ENCODE measurements at regions not wholly inside any gene's neighbourhood (a gene's known extent, or its start where the extent isn't known, plus 50 kb on each side); places are given as distances from the start of the nearest gene placed in this dataset.

DNA sequence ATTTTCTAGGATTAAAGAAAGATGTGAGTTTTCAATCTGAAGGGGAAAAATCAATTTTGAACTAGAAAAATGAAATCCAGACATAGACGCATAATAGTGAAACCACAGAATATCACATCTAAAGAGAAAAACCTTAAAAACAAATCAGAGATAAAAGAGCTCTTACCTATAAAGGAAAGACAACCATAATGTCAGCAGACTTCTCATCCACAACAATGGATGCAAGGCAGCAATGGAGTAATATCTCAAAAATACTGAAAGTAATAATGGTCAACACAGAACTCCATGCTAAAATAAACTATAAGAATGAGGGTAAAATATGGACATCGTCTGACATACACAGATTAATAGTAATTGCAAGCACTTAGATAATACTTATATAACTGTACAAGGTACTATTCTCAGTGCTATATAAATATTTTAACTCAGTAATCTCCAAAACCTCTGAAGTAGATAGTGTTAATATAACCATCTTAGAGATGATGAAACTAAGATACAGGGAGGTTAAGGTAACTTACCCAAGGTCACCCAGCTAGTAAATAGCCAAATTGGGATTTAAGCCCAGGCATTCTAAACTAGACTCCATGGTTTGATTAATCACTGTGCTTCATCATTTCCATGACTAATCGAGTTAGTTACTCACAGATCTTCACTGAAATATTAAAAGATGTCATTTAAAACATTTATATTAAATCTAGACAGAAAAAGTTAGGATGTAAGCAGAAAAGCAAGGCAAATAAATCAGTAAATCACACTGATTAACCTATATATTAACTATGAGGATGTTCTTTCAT, 89.4 kb upstream of the SPTBN1 start:
- peaks cover 4% of the 10 kb centered on the region for H3K4me1 Mint-ChIP-seq (ENCODE audit: low read depth, unreplicated experiment)
- H3K9me3 Mint-ChIP-seq (ENCODE audit: unreplicated experiment): peaks cover 8% of the 10 kb centered on the region
- Histone ChIP-seq H3K9ac (ENCODE audit: low read length) (no peak overlapping the region), H3K27ac (ENCODE audit: low read depth, low read length) (no peak overlapping the region), H3K4me2 (ENCODE audit: low read length) (no peak overlapping the region), H3K36me3 (ENCODE audit: insufficient read depth, low read length) (no peaks in the 10 kb centered on the region), H3K4me3 (ENCODE audit: insufficient read depth, low read depth, low read length) (no peak overlapping the region), H2AFZ (ENCODE audit: low read depth, low read length) (no peak overlapping the region), H3K27me3 (ENCODE audit: insufficient read depth, low read length) (no peaks in the 10 kb centered on the region), H3K9me3 (ENCODE audit: insufficient read depth, low read depth, low read length) (peaks cover 10% of the 10 kb centered on the region), H3K79me2 (ENCODE audit: insufficient read depth, low read length) (no peaks in the 10 kb centered on the region), H3K4me1 (ENCODE audit: insufficient read depth, low read length) (no peaks in the 10 kb centered on the region), H4K20me1 (ENCODE audit: insufficient read depth, low read length) (no peaks in the 10 kb centered on the region)
- TF ChIP-seq, protein P1, sequence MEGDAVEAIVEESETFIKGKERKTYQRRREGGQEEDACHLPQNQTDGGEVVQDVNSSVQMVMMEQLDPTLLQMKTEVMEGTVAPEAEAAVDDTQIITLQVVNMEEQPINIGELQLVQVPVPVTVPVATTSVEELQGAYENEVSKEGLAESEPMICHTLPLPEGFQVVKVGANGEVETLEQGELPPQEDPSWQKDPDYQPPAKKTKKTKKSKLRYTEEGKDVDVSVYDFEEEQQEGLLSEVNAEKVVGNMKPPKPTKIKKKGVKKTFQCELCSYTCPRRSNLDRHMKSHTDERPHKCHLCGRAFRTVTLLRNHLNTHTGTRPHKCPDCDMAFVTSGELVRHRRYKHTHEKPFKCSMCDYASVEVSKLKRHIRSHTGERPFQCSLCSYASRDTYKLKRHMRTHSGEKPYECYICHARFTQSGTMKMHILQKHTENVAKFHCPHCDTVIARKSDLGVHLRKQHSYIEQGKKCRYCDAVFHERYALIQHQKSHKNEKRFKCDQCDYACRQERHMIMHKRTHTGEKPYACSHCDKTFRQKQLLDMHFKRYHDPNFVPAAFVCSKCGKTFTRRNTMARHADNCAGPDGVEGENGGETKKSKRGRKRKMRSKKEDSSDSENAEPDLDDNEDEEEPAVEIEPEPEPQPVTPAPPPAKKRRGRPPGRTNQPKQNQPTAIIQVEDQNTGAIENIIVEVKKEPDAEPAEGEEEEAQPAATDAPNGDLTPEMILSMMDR (IDR thresholded peaks at IDR 0.05; ENCODE audit: insufficient read depth, low read depth, low read length): no peak
- no peak for TF ChIP-seq EZH2 (IDR thresholded peaks at IDR 0.05; ENCODE audit: insufficient read depth, low read length)
- peaks cover 2% of the 10 kb centered on the region for H3K36me3 Mint-ChIP-seq (ENCODE audit: low read depth, unreplicated experiment)
- FAIRE-seq: no peak
- peaks cover under 1% of the 10 kb centered on the region for H3K27me3 Mint-ChIP-seq (ENCODE audit: low read depth, unreplicated experiment)
- H3K4me3 Mint-ChIP-seq (ENCODE audit: unreplicated experiment): no peak overlapping the region
- peak; percentile 22 for DNase-seq (ENCODE audit: low read depth)
- H3K27ac Mint-ChIP-seq (ENCODE audit: unreplicated experiment): no peak overlapping the region

DNA sequence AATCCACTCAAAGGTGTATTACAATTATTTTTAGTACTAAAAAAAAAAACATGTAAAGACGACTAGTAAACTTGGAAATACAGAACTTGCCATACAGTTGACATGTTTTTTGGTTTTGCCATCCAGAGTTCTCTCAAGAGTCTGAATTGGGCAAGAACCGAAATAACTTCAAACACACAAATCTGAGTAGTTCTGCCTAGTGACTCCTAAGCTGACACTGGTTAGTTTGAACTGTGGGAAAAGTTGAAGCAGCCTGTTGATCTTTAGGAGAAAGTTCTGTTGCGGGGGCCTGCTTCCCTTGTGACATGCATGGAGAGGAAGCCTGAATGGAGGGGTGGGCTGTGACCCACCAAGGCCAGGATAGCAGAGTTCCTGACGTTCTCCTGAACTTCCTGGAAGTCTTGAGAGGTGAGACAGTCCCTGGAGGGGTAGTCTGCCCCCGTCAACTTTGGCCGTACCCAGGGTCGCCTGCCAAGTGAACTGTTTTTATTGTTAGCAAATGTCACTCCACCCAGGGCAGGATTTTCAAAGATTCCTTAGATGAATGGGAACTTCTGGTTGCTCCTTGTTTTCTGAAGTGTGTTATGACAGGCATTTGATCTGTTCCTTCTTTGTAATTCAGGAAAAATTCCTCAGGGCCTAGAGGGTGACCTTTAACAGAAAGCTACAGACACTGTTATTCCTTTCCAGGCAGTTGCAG, 85.6 kb upstream of the SPTBN1 start:
- TF ChIP-seq, protein P1 (IDR thresholded peaks at IDR 0.05; ENCODE audit: insufficient read depth, low read depth, low read length): no peak
- TF ChIP-seq EZH2 (IDR thresholded peaks at IDR 0.05; ENCODE audit: insufficient read depth, low read length): no peak
- Histone ChIP-seq H3K4me1 (ENCODE audit: insufficient read depth, low read length) (no peaks in the 10 kb centered on the region), H2AFZ (ENCODE audit: low read depth, low read length) (peak overlapping the region; percentile 23)

More for the DNA sequence above, 85.6 kb upstream of the SPTBN1 start:
- H3K27ac ChIP-seq (ENCODE audit: low read depth, low read length): no peak overlapping the region
- DNase-seq (ENCODE audit: low read depth) (no peak), FAIRE-seq (no peak)
- peaks cover 10% of the 10 kb centered on the region for H3K9me3 ChIP-seq (ENCODE audit: insufficient read depth, low read depth, low read length)
- Mint-ChIP-seq H3K4me1 (ENCODE audit: low read depth, unreplicated experiment) (peaks cover 4% of the 10 kb centered on the region), H3K36me3 (ENCODE audit: low read depth, unreplicated experiment) (peaks cover 2% of the 10 kb centered on the region), H3K9me3 (ENCODE audit: unreplicated experiment) (peaks cover 8% of the 10 kb centered on the region), H3K27ac (ENCODE audit: unreplicated experiment) (no peak overlapping the region), H3K27me3 (ENCODE audit: low read depth, unreplicated experiment) (peaks cover 9% of the 10 kb centered on the region), H3K4me3 (ENCODE audit: unreplicated experiment) (no peak overlapping the region)
- no peaks in the 10 kb centered on the region for H4K20me1 ChIP-seq (ENCODE audit: insufficient read depth, low read length)
- H3K4me2 ChIP-seq (ENCODE audit: low read length): no peak overlapping the region
- no peak overlapping the region for H3K9ac ChIP-seq (ENCODE audit: low read length)
- no peaks in the 10 kb centered on the region for H3K36me3 ChIP-seq (ENCODE audit: insufficient read depth, low read length)
- no peaks in the 10 kb centered on the region for H3K79me2 ChIP-seq (ENCODE audit: insufficient read depth, low read length)
- no peak overlapping the region for H3K4me3 ChIP-seq (ENCODE audit: insufficient read depth, low read depth, low read length)
- H3K27me3 ChIP-seq (ENCODE audit: insufficient read depth, low read length): no peaks in the 10 kb centered on the region

Data from astrocyte (in vitro differentiated cells and primary cell).